ENCODE measurements at regions not wholly inside any gene's neighbourhood (a gene's known extent, or its start where the extent isn't known, plus 50 kb on each side); places are given as distances from the start of the nearest gene placed in this dataset.

DNA sequence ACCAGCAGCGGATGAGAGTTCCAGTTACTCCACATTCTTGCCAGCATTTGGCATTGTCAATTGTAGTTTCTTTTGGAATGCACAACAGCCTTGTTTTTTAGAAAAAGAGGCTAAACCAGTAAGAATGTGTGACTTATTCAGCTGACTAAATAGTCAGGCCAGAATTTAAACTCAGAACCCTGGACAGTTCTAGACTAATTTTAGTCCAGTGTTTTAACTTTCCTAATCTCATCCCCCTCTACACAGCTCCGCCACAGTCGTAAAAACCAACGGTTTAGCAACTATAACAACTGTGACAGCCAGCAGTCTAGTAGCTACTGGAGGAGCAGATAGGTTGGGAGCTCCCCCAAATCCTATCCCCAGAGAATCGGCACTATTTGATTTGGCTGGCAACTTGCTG lies 103.7 kb downstream of the FOXD1 start:
- no peak overlapping the region for H3K4me3 ChIP-seq (ENCODE audit: low read depth, low read length)

DNA sequence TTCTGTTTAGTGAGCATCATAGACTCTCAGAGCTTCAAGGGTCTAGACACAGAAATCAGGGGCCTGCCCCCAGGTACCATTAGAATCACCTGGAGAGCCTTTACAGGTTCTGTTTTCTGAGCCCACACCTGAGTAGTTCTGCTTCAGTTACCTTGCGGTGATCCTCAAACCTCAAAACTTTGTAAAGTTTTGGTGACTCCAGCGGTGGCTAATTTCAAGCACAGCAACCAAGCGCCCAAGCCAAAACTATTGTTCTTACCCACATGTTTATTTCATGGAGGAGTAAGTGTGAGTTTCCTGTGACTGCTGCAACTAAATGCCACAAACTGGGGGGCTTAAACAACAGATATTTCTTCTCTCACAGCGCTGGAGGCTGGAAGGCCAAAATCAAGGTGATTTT lies 108.9 kb downstream of the FOXD1 start:
- no peak overlapping the region for H3K4me3 ChIP-seq (ENCODE audit: low read depth, low read length)

- H3K4me3 ChIP-seq (ENCODE audit: low read depth, low read length), result no peak overlapping the region
Observed at GRCh38 chr5:73339051-73339575, 109.5 kb downstream of the FOXD1 start.

DNA sequence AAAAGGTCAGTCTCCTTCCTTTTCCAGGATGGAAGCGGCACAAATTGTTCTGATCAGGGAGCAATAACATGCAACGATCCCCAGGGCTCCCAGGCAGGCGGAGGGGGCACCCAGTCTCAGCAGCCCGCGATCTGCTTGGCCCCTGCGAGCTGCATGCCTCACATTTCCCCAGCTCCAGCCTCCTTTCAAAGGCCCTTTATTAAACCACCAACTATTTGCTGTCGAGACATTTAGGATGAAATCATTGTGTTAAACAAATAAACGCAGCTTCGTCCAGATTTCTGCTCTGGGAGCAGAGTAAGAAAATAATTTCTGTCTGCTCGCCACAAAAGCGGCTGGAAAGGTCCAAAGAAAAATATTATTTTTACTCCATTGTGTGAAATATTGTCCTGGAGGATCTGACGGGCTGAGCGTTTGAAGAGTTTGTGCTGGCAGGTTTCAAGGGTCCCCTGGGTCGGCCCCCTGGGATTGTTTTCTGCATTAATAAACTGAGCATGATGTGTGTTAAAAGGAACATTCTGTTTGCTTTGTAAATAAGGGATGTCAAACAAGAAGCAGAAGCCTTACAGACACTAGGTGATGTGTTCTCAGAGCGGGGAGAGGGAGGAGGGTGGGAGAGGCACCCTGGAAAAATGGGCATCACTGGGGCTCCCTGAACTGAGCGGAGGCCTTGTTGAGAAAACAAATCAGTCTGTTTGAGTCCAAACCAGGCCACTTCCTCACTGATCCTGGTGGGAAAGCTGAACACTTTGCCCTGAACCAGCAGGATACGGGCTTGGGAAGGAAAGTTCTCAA lies 110.1 kb downstream of the FOXD1 start:
- H3K4me3 ChIP-seq (ENCODE audit: low read depth, low read length), result no peak overlapping the region

DNA sequence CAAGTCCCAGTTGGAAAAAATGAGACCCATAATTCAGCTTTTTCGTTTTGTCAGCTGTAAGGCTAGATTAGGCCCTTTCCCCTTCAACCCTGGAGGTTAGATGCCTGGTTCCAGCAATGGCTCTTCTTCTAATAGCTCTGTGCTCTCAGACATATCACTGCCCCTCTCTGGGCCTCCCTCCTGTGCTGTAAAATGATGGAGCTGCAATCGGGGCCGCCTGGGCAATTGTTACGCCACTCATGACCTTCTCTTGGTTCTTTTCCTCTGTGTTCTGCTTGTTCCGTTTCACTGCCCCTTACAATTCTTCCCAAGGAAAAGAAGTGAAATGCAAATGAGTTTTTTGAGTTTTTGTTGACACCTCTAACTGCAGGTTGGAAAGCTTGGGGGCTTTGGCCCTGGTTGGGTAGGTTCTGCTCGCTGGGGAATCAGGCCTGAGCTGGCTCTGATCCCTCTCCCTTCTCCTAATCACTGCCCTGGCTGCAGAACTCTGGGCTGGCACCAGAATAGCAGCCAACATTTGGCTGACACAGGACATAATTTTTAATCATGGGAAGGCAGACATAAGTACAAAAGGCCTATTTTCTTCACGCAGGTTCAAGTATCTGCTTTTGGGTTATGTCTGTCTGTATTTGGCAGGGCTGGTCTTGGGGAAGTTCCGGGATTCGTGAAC lies 110.9 kb downstream of the FOXD1 start:
- no peak overlapping the region for H3K4me3 ChIP-seq (ENCODE audit: low read depth, low read length)

DNA sequence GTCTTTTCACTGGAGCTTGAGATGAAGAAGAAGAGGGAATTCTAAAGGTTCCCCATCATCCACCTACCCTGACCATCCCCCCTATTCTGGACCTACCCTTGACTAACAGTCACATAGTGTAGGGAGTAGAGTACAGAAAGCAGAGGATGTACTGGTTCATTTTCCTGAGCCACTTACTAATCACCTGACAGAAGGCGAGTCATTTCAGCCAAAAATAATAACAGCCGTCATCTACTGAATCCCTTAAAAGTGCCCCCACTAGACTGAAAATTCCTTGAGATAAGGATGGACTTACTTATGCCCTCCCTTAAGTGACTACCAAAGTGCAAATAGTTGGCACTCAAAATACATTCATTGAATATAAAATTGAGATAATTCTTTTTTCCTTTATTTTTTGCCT lies 112.2 kb downstream of the FOXD1 start:
- no peak overlapping the region for H3K4me3 ChIP-seq (ENCODE audit: low read depth, low read length)

DNA sequence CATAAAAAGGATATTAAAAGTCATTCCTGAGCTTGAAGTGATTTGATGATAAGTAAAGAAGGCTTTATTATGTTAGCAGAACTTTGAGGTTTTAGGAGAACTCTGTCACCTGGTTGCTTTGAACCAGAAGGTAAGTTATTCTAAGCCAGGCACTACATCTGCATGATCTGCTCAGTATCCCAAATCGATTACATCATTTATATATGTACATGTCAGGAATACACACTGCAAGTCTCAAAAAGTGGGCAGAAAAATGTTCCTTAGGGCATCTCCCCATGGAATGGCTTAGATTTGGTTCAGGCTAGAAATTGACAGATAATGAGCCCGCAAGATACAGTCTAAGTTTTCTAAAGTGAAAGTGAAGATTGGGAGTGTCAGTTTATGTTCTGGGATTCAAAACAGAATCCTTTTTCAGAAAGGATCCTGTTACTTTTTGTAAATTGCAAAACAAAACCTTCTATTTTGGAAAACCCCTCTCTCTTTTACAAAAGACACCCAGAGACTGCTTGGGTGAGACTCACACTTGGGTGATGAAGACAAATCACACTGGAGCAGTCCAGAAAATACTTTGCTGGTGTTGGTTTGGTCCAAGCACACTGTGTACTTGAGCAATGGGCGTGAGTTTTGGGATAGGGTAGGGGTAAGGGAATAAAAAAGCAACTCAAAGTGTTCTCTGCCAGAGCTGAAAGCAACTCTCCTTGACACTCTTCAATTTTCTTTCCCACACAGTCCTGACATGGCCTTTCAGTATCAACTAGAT lies 114.5 kb downstream of the FOXD1 start:
- H3K4me3 ChIP-seq (ENCODE audit: low read depth, low read length), result no peak overlapping the region

DNA sequence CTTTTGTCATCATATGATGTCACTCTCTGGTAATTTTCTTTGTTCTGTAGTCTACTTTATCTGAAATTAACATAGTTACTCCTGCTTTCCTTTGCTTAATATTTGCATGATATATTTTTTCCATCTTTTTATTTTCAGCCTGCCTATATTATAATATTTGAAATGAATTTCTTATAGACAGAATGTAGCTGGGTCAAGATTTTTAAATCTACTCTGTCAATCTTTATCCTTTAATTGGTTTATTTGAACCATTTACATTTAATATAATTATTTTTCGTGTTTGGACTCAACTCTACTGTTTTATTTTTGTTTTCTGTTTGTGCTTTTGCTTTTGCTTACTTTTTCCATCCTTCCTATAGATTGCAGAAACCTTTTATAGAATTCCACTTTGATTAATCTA lies 118.0 kb downstream of the FOXD1 start:
- H3K4me3 ChIP-seq (ENCODE audit: low read depth, low read length), result no peak overlapping the region

- no peak overlapping the region for H3K4me3 ChIP-seq (ENCODE audit: low read depth, low read length)
Observed at GRCh38 chr5:73328640-73329039, 119.9 kb downstream of the FOXD1 start.

GRCh38 chr5:73327908-73328455 lies 120.6 kb downstream of the FOXD1 start:
- no peak overlapping the region for H3K4me3 ChIP-seq (ENCODE audit: low read depth, low read length)

DNA sequence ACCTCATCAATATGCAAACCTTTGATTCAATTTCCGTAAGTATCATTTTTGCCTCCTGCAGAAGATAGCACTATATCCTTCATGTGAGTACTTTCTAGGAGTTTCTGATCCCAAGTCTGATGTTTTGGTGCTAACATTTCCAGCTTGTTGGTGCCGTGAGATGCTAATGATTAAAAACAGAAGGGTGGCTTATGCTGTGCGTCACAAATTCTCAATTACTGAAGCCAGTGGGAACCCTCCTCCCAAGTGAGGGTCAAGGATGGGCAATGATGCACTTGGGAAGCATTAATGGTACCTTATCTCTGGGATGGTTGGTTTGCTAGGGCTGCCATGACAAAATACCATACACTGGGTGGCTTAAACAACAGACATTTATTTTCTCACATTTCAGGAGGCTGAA lies 123.0 kb downstream of the FOXD1 start:
- H3K4me3 ChIP-seq (ENCODE audit: low read depth, low read length), result no peak overlapping the region

- H3K4me3 ChIP-seq (ENCODE audit: low read depth, low read length), result no peak overlapping the region
Observed at GRCh38 chr5:73323466-73323865, 125.1 kb downstream of the FOXD1 start.

DNA sequence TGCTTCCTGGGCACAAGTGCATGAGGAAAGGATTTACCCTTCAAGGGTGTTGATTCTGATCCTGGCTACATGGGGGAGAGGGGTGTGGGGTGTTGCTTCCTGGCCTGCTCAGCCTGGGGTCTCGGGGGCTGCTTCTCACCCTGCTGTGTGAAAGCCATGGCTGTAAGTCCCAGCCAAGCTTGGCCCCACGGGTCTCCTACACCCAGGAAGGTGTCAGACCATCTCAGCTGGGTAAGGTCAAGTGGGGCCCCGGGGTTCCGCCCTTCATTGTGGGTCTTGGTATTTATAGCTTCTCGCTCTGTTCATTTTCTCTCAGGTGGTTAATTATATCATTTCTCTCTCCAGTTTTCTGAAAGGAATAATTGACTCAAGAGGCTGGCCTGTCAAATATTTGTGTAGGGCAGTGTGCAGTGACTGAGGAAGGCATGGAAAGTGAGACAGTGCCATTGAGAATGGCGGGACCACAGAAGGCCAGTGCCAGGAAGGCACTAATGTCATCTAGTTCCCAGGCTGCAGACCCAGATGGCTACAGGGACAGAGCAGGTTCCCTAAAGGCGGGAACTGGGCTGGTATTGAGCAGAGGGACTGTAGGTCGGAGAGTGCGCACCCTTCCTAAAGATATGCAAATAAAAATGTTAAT lies 126.0 kb downstream of the FOXD1 start:
- H3K4me3 ChIP-seq (ENCODE audit: low read depth, low read length), result no peak overlapping the region

DNA sequence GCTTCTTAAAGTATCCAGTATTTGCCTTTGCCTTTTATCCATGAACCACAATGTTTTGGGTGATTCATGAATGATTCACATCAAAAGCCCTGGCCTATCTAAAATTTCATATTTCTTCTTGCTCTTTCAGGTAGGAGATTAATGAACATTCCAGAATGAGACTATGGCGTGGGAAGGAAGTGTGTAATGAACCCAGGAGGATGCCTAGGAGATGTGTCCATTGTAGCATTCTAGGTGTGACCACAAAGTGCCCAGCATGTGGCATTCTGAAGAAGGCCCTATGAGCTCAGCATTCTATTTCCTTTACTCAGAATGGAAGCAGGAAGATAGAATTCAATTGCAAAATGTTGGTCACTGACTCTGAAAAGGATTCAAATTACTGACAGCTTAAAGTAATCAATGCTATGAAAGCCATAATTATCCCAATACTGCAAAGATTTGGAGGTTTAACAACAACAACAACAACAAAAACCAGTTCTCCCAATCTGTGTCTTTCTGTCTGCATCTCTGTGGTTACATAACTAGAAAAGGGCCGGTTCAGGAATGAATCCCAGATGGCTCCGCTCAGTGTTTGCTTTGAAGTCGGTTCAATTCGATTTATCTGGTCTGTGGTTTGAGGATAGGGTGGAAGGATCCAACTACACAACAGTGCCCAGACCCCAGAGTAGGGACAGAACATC lies 126.7 kb downstream of the FOXD1 start:
- H3K4me3 ChIP-seq (ENCODE audit: low read depth, low read length), result no peak overlapping the region

DNA sequence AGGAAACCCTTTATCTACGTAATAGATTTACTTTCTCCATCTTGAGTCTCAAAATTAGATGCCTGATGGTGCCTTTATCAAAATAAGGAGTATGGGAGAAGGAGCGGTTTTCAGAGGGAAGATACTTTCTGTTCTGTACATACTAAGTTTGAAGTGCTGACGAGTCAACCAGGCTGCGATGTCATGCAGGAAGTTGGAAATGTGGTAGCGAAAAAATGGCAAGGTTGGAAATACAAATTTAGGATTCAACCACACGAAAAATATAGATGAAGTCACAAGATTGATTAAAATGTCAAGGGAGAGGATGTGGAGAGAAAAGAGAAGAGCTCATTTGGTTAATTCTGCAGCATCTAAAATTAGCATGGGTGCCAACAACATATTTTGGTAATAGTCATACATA lies 129.5 kb downstream of the FOXD1 start:
- H3K4me3 ChIP-seq (ENCODE audit: low read depth, low read length), result no peak overlapping the region

DNA sequence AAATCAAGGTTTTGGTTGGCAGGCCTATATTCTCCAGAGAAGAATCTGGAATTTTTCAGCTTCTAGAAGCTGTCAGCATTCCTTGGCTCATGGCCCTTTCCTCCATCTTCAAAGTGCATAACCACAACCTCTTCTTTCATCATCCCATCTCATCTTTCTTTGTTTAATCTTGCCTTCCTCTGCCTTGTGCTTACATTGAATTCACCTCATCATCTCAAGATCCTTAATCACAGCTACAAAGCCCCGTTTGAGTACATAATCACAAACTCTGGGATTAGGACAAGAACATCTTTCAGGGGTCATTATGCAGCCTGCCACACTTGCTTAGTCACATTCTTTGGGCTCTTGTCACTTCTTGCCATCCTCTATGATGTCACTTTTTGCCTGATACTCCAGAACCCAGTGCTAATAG lies 130.3 kb downstream of the FOXD1 start:
- H3K4me3 ChIP-seq (ENCODE audit: low read depth, low read length), result no peak overlapping the region

GRCh38 chr5:73317523-73317922 lies 131.1 kb downstream of the FOXD1 start:
- no peak overlapping the region for H3K4me3 ChIP-seq (ENCODE audit: low read depth, low read length)

GRCh38 chr5:73314395-73315257 lies 134.0 kb downstream of the FOXD1 start:
- no peak overlapping the region for H3K4me3 ChIP-seq (ENCODE audit: low read depth, low read length)

DNA sequence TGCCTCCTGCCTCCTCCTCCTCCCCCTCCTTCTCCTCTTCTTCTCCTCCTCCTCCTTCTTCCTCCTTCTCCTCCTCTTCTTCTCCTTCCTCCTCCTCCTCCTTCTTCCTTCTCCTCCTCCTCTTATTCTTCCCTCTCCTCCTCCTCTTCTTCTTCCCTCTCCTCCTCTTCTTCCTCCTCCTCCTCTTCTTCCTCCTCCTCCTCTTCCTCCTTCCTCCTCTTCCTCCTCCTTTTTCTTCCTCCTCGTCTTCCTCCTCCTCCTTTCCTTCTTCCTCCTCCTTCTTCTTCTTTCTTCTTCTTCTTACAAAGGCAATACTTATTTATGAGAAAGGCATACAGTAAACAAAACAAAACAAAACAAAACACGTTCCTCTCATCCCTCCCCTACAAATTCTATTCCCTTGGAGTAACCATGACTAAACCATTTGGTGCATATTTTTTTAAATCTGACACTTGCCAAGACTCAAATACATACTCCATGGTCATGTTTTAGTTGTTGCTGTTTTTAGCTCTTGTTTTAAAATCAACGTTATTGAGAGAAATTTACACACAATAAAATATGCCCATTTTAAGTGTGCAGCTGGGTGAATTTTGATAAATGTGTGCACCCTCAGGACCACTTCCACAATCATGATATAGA lies 135.6 kb downstream of the FOXD1 start:
- H3K4me3 ChIP-seq (ENCODE audit: low read depth, low read length), result no peak overlapping the region

All from iPS-11a (cell line).